H1 (cell line): ENCODE measurements at regions not wholly inside any gene's neighbourhood (a gene's known extent, or its start where the extent isn't known, plus 50 kb on each side); places are given as distances from the start of the nearest gene placed in this dataset.

Source experiments
- CTCF ChIA-PET: fragments of 300-600 bp; sonication (Branson Sonifier 250); formaldehyde crosslinking; loops from one replicate; lab custom pipeline; 2021; ENCODE audit not compliant: partially characterized antibody; lab: Charles Lee
- POLR2A ChIA-PET: fragments of 300-600 bp; sonication (Branson Sonifier 250); formaldehyde crosslinking; loops from one replicate; lab custom pipeline; 2021; ENCODE audit warnings: inconsistent platforms; ENCODE audit not compliant: partially characterized antibody; lab: Charles Lee
- DNase-seq, 2 experiments: peaks; one replicate each; pipeline versions ENCODE4 v3.0.0 to v3.0.0-alpha.2; 2010 to 2022; ENCODE audit warnings: low spot score in 2 of 2, low read depth in 1 of 2, mixed read lengths in 1 of 2
- FAIRE-seq: peaks from 2 replicates; lab custom pipeline; 2011; peaks lifted over from hg19 to GRCh38; lab: Jason Lieb, UNC
- H2AFZ ChIP-seq: 2 replicates; pipeline ENCODE4 v1.8.1; 2012; ENCODE audit warnings: low read length, inconsistent platforms
- H2AK5ac ChIP-seq: 2 replicates; pipeline ENCODE4 v1.6.1; 2013; ENCODE audit warnings: low read depth, low read length
- H2BK120ac ChIP-seq: replicated peaks from 2 replicates; pipeline ENCODE3; 2013; ENCODE audit warnings: low read depth, low read length, inconsistent platforms
- H2BK12ac ChIP-seq: 2 replicates; pipeline ENCODE4 v1.6.1; 2013; ENCODE audit warnings: low read depth, low read length
- H2BK15ac ChIP-seq: 2 replicates; pipeline ENCODE4 v1.6.1; 2013; ENCODE audit warnings: low read length
- H2BK20ac ChIP-seq: 2 replicates; pipeline ENCODE4 v1.6.1; 2013; ENCODE audit warnings: low read length
- H2BK5ac ChIP-seq: 2 replicates; pipeline ENCODE4 v1.6.1; 2013; ENCODE audit warnings: low read depth, low read length
- H3K14ac ChIP-seq: 2 replicates; pipeline ENCODE4 v1.6.1; 2013; ENCODE audit warnings: inconsistent platforms; ENCODE audit not compliant: insufficient read length
- H3K18ac ChIP-seq: 2 replicates; pipeline ENCODE4 v1.6.1; 2013; ENCODE audit warnings: low read length; ENCODE audit errors: extremely low read depth
- H3K23ac ChIP-seq: 2 replicates; pipeline ENCODE4 v1.6.1; 2013; ENCODE audit warnings: inconsistent platforms; ENCODE audit not compliant: insufficient read length
- H3K23me2 ChIP-seq: 2 replicates; pipeline ENCODE4 v1.6.1; 2013; ENCODE audit warnings: low read depth, low read length
- H3K27ac ChIP-seq: 2 replicates; pipeline ENCODE4 v1.6.1; 2011; ENCODE audit warnings: low read depth, low read length, inconsistent platforms
- H3K27me3 ChIP-seq, 4 experiments: replicated peaks in 1 of 4; 1 replicate in 1 of 4; 2 replicates in 3 of 4; pipeline versions ENCODE4 v1.6.1 to v1.8.1; 2011 to 2013; ENCODE audit warnings: low read length in 3 of 4, mild to moderate bottlenecking in 3 of 4, inconsistent platforms in 2 of 4, mixed read lengths in 2 of 4, moderate library complexity in 1 of 4; ENCODE audit not compliant: control insufficient read depth in 3 of 4, insufficient read depth in 3 of 4; ENCODE audit errors: extremely low read depth in 1 of 4
- H3K36me3 ChIP-seq, 4 experiments: 2 replicates each; pipeline versions ENCODE4 v1.6.1 to v1.8.1; 2011 to 2013; ENCODE audit warnings: mild to moderate bottlenecking in 4 of 4, low read length in 3 of 4, moderate library complexity in 2 of 4, control low read depth in 1 of 4, inconsistent platforms in 1 of 4; ENCODE audit not compliant: insufficient read depth in 4 of 4, control insufficient read depth in 2 of 4
- H3K4ac ChIP-seq: replicated peaks from 2 replicates; pipeline ENCODE3; 2013; ENCODE audit warnings: low read length, low read depth, mixed read lengths, inconsistent platforms; ENCODE audit not compliant: insufficient read length
- H3K4me1 ChIP-seq, 4 experiments: replicated peaks in 1 of 4; 1 replicate in 1 of 4; 2 replicates in 3 of 4; pipeline versions ENCODE4 v1.6.1 to v1.8.1; 2011 to 2013; ENCODE audit warnings: low read length in 3 of 4, inconsistent platforms in 2 of 4, mixed read lengths in 1 of 4; ENCODE audit not compliant: insufficient read depth in 4 of 4, control insufficient read depth in 3 of 4
- H3K4me2 ChIP-seq, 2 experiments: 2 replicates each; pipeline versions ENCODE4 v1.6.1 to v1.8.1; 2011 to 2013; ENCODE audit warnings: low read depth in 2 of 2, low read length in 2 of 2, control low read depth in 1 of 2, inconsistent platforms in 1 of 2, mild to moderate bottlenecking in 1 of 2; ENCODE audit not compliant: insufficient read depth in 1 of 2
- H3K4me3 ChIP-seq, 4 experiments: fragments of 200-600, 300-600 bp in 1 of 4; sonication (generic), shearing (Covaris generic), sonication (Bioruptor Twin) in 1 of 4; 2 replicates each; pipeline versions ENCODE4 v1.5.1 to v1.8.1; 2011 to 2016; ENCODE audit warnings: low read length in 4 of 4, low read depth in 3 of 4, control low read depth in 2 of 4, inconsistent platforms in 2 of 4, mild to moderate bottlenecking in 2 of 4, mixed read lengths in 1 of 4, moderate library complexity in 1 of 4; ENCODE audit not compliant: insufficient read depth in 2 of 4; ENCODE audit errors: extremely low read depth in 1 of 4
- H3K56ac ChIP-seq: replicated peaks from 2 replicates; pipeline ENCODE3; 2013; ENCODE audit warnings: low read depth, mild to moderate bottlenecking, mixed read lengths, low read length, inconsistent platforms; ENCODE audit not compliant: insufficient read length
- H3K79me1 ChIP-seq: 2 replicates; pipeline ENCODE4 v1.6.1; 2013; ENCODE audit warnings: low read depth, low read length, control low read depth
- H3K79me2 ChIP-seq, 2 experiments: 2 replicates each; pipeline versions ENCODE4 v1.6.1 to v1.8.1; 2012 to 2013; ENCODE audit warnings: low read length in 2 of 2, mild to moderate bottlenecking in 2 of 2, inconsistent platforms in 1 of 2; ENCODE audit not compliant: insufficient read depth in 2 of 2, control insufficient read depth in 1 of 2
- H3K9ac ChIP-seq, 4 experiments: replicated peaks in 1 of 4; 1 replicate in 1 of 4; 2 replicates in 3 of 4; pipeline versions ENCODE4 v1.6.1 to v1.8.1; 2011 to 2013; ENCODE audit warnings: low read depth in 3 of 4, low read length in 3 of 4, control low read depth in 2 of 4, mild to moderate bottlenecking in 2 of 4, moderate library complexity in 2 of 4, inconsistent platforms in 1 of 4; ENCODE audit errors: extremely low read depth in 1 of 4
- H3K9me3 ChIP-seq, 2 experiments: 2 replicates each; pipeline versions ENCODE4 v1.6.1 to v1.8.1; 2012 to 2013; ENCODE audit warnings: mild to moderate bottlenecking in 2 of 2, moderate library complexity in 2 of 2, control low read depth in 1 of 2, inconsistent platforms in 1 of 2, low read depth in 1 of 2, low read length in 1 of 2, mixed read lengths in 1 of 2; ENCODE audit not compliant: insufficient read depth in 2 of 2
- H4K20me1 ChIP-seq, 2 experiments: replicated peaks in 1 of 2; 2 replicates each; pipeline versions ENCODE3 to v1.8.1; 2011 to 2013; ENCODE audit warnings: inconsistent platforms in 2 of 2, low read length in 2 of 2, mild to moderate bottlenecking in 1 of 2; ENCODE audit not compliant: insufficient read depth in 2 of 2, control insufficient read depth in 1 of 2
- H4K5ac ChIP-seq: 2 replicates; pipeline ENCODE4 v1.6.1; 2013; ENCODE audit warnings: low read length, low read depth, mixed read lengths, inconsistent platforms; ENCODE audit not compliant: insufficient read length
- H4K8ac ChIP-seq: 2 replicates; pipeline ENCODE4 v1.8.0; 2013; ENCODE audit warnings: mild to moderate bottlenecking, moderate library complexity, low read length, inconsistent platforms; ENCODE audit not compliant: insufficient read depth; ENCODE audit errors: extremely low read depth
- H4K91ac ChIP-seq: replicated peaks from 2 replicates; pipeline ENCODE3; 2013; ENCODE audit warnings: low read length, mixed read lengths, inconsistent platforms; ENCODE audit not compliant: insufficient read length
- JUND ChIP-seq: IDR thresholded peaks from 2 replicates; pipeline ENCODE4 v1.6.1; 2011; ENCODE audit warnings: mild to moderate bottlenecking, improper control_type of control experiment, low read length
- KDM4A ChIP-seq: IDR thresholded peaks from one replicate; pipeline ENCODE4 v1.7.1; 2012; ENCODE audit warnings: low read depth, mild to moderate bottlenecking, moderate library complexity, low read length, inconsistent platforms; ENCODE audit not compliant: severe bottlenecking
- SIN3A ChIP-seq, 2 experiments: IDR thresholded peaks in 1 of 2; conservative IDR thresholded peaks in 1 of 2; 2 replicates each; pipeline ENCODE4 v1.6.1; 2011 to 2012; ENCODE audit warnings: low read length in 2 of 2, improper control_type of control experiment in 1 of 2, low read depth in 1 of 2, mild to moderate bottlenecking in 1 of 2
- WGBS, 2 experiments: shearing (Covaris generic) in 1 of 2; methylation state at CpG; one replicate each; pipeline versions ENCODE4 v1.1.6 to v1.1.7; 2013 to 2015; ENCODE audit warnings: low lambda C conversion rate in 2 of 2, mixed read lengths in 2 of 2, inconsistent platforms in 1 of 2, low coverage in 1 of 2, missing lambda C conversion rate in 1 of 2; ENCODE audit not compliant: insufficient replicate concordance in 2 of 2, insufficient coverage in 1 of 2, insufficient read length in 1 of 2; ENCODE audit errors: extremely low coverage in 1 of 2, missing lambda C conversion rate in 1 of 2; 5-methylcytosine and 5-hydroxymethylcytosine counted together
- TF ChIP-seq, protein P1 (sequence below), 3 experiments: IDR thresholded peaks; 1 replicate in 2 of 3; 2 replicates in 1 of 3; pipeline versions ENCODE4 v1.5.1 to v1.6.1; 2011; ENCODE audit warnings: low read length in 3 of 3, mild to moderate bottlenecking in 3 of 3, inconsistent platforms in 2 of 3, low read depth in 1 of 3, moderate library complexity in 1 of 3; ENCODE audit not compliant: insufficient read depth in 1 of 3; ENCODE audit errors: control extremely low read depth in 1 of 3
- TF ChIP-seq, protein P2 (sequence below): IDR thresholded peaks from 2 replicates; pipeline ENCODE4 v1.6.1; 2012; ENCODE audit warnings: inconsistent platforms
- TF ChIP-seq, protein P3 (sequence below): IDR thresholded peaks from 2 replicates; pipeline ENCODE4 v1.6.1; 2012; ENCODE audit warnings: inconsistent platforms

DNA sequence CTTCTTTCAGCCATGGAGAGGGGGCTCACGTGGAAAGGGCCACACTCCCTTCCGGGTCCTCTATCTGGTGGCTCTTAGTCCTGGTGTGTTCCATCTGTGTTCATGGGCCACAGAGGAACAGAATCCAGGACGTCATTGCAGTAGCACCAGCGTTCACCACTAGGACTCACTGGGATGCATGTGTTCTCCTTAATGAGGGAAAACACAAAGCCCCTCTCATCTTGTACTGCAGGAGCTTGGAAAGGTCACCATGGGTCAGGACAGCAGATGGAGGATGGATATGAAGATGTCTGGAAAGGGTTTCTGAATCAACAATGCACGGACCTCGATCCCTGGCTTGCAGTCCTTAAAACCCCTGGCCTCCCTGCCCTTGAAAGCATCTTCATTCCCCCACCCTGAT lies 113.8 kb upstream of the THY1 start:
- Histone ChIP-seq H3K79me2 (no peaks in the 10 kb centered on the region), H2BK120ac (no peak overlapping the region), H4K8ac (no peak overlapping the region), H2BK15ac (no peak overlapping the region), H4K20me1 (no peaks in the 10 kb centered on the region), H2BK20ac (no peak overlapping the region), H3K14ac (no peak overlapping the region), H2AFZ (no peak overlapping the region), H3K23me2 (no peaks in the 10 kb centered on the region), H3K27ac (no peak overlapping the region), H2BK12ac (no peak overlapping the region), H4K91ac (no peak overlapping the region), H3K4me1 (peaks cover 0 to 6% (median under 1%) of the 10 kb centered on the region in 4 experiments; a peak in 2 of 7 replicates), H3K4me2 (no peak overlapping the region), H3K4me3 (no peak overlapping the region), H3K23ac (no peak overlapping the region), H4K5ac (no peak overlapping the region), H2BK5ac (no peak overlapping the region), H3K36me3 (no peaks in the 10 kb centered on the region), H3K4ac (no peak overlapping the region), H3K9ac (no peak overlapping the region)
- 87% methylated on average over 6 of the region's 6 CpGs; no CpG with 5 or more reads in 1 of the 2 experiments for WGBS, 2 experiments
- CTCF ChIA-PET, result interaction anchor here (0.5 to 12.1 kb wide), 21 partner anchors 9 to 1881 kb away, joined by 3 to 160 read pairs (median 4); no protein-coding TSS in a partner anchor
- FAIRE-seq (no peak), DNase-seq (no peak)
- TF ChIP-seq, protein P1, sequence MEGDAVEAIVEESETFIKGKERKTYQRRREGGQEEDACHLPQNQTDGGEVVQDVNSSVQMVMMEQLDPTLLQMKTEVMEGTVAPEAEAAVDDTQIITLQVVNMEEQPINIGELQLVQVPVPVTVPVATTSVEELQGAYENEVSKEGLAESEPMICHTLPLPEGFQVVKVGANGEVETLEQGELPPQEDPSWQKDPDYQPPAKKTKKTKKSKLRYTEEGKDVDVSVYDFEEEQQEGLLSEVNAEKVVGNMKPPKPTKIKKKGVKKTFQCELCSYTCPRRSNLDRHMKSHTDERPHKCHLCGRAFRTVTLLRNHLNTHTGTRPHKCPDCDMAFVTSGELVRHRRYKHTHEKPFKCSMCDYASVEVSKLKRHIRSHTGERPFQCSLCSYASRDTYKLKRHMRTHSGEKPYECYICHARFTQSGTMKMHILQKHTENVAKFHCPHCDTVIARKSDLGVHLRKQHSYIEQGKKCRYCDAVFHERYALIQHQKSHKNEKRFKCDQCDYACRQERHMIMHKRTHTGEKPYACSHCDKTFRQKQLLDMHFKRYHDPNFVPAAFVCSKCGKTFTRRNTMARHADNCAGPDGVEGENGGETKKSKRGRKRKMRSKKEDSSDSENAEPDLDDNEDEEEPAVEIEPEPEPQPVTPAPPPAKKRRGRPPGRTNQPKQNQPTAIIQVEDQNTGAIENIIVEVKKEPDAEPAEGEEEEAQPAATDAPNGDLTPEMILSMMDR (IDR thresholded peaks at IDR 0.05; ENCODE audit: control extremely low read depth in 1 of 3, insufficient read depth in 1 of 3, low read depth in 1 of 3, low read length in 3 of 3), result peak in 2 of 3 experiments; percentile 15 to 21; a peak in 2 of 4 replicates
- TF ChIP-seq, protein P2, sequence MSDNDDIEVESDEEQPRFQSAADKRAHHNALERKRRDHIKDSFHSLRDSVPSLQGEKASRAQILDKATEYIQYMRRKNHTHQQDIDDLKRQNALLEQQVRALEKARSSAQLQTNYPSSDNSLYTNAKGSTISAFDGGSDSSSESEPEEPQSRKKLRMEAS, result peak; percentile 77
- TF ChIP-seq, protein P3, sequence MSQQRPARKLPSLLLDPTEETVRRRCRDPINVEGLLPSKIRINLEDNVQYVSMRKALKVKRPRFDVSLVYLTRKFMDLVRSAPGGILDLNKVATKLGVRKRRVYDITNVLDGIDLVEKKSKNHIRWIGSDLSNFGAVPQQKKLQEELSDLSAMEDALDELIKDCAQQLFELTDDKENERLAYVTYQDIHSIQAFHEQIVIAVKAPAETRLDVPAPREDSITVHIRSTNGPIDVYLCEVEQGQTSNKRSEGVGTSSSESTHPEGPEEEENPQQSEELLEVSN, result peak; percentile 83
- TF ChIP-seq JUND (no peak), SIN3A (conservative IDR thresholded peaks at IDR 0.05 in 1 of 2, IDR thresholded peaks at IDR 0.05 in 1 of 2; ENCODE audit: low read depth in 1 of 2, low read length in 2 of 2) (no peak), KDM4A (no peak)
- TF ChIP-seq, all 59 proteins: peak for 3
- POLR2A ChIA-PET, result no interaction called here
- Histone ChIP-seq H3K56ac (no peak overlapping the region), H3K9me3 (no peaks in the 10 kb centered on the region), H3K27me3 (peaks cover 0 to 3% (median 0%) of the 10 kb centered on the region in 4 experiments; a peak in 1 of 7 replicates), H3K18ac (no peak overlapping the region), H3K79me1 (no peaks in the 10 kb centered on the region), H2AK5ac (no peak overlapping the region)
